Activated CD4-positive, alpha-beta T cell treated with anti-CD3 and anti-CD28 coated beads for 24 hours (primary cell): ENCODE measurements at regions not wholly inside any gene's neighbourhood (a gene's known extent, or its start where the extent isn't known, plus 50 kb on each side); places are given as distances from the start of the nearest gene placed in this dataset.
"Not testable (repeated sequence)": the region's sequence is repeated elsewhere in the genome, so short reads cannot be mapped to it uniquely, and the experiment has no call there.

Source experiments
- DNase-seq, 2 donors: peaks; one replicate each; pipeline ENCODE4 v3.0.0-alpha.2; 2020; ENCODE audit warnings: low read depth in 2 of 2

GRCh38 chr10:31686599-31686998 lies 242.0 kb downstream of the ARHGAP12 start:
- DNase-seq: no peak

- DNase-seq: no peak
Observed at GRCh38 chr10:31683682-31684081, 244.9 kb downstream of the ARHGAP12 start.

- DNase-seq: no peak
Observed at GRCh38 chr10:31679936-31680335, 248.7 kb downstream of the ARHGAP12 start.

- DNase-seq: no peak
Observed at GRCh38 chr10:31678575-31679516, 249.8 kb downstream of the ARHGAP12 start.

- no peak for DNase-seq
Observed at GRCh38 chr10:31678139-31678536, 250.5 kb downstream of the ARHGAP12 start.

GRCh38 chr10:31677195-31678138 lies 251.2 kb downstream of the ARHGAP12 start:
- no peak for DNase-seq

- no peak for DNase-seq
Observed at GRCh38 chr10:31675726-31676125, 252.9 kb downstream of the ARHGAP12 start.

GRCh38 chr10:31669357-31669756 lies 259.3 kb downstream of the ARHGAP12 start:
- DNase-seq: no peak

- DNase-seq: no peak
Observed at GRCh38 chr10:31668326-31668725, 260.3 kb downstream of the ARHGAP12 start.

- DNase-seq: not testable (repeated sequence)
Observed at GRCh38 chr10:31665764-31666279, 262.8 kb downstream of the ARHGAP12 start.

GRCh38 chr10:31664803-31665202 lies 263.8 kb downstream of the ARHGAP12 start:
- DNase-seq: no peak

- not testable (repeated sequence) for DNase-seq
Observed at GRCh38 chr10:31664071-31664470, 264.6 kb downstream of the ARHGAP12 start.

- no peak for DNase-seq
Observed at GRCh38 chr10:31660300-31660699, 268.3 kb downstream of the ARHGAP12 start.

- DNase-seq: no peak
Observed at GRCh38 chr10:31659665-31660064, 269.0 kb downstream of the ARHGAP12 start.

- DNase-seq: no peak
Observed at GRCh38 chr10:31657434-31657872, 271.2 kb downstream of the ARHGAP12 start.

- no peak for DNase-seq
Observed at GRCh38 chr10:31656851-31657433, 271.7 kb downstream of the ARHGAP12 start.

GRCh38 chr10:31652038-31652437 lies 276.6 kb downstream of the ARHGAP12 start:
- no peak for DNase-seq

GRCh38 chr10:31650010-31650409 lies 278.6 kb downstream of the ARHGAP12 start:
- DNase-seq: no peak

GRCh38 chr10:31648966-31649365 lies 279.7 kb downstream of the ARHGAP12 start:
- DNase-seq: no peak

- no peak for DNase-seq
Observed at GRCh38 chr10:31647861-31648260, 280.8 kb downstream of the ARHGAP12 start.

GRCh38 chr10:31646519-31646918 lies 282.1 kb downstream of the ARHGAP12 start:
- DNase-seq: no peak

- DNase-seq: no peak
Observed at GRCh38 chr10:31645786-31646185, 282.8 kb downstream of the ARHGAP12 start.
